HG03064 (cell line): ENCODE measurements at regions not wholly inside any gene's neighbourhood (a gene's known extent, or its start where the extent isn't known, plus 50 kb on each side); places are given as distances from the start of the nearest gene placed in this dataset.

ENCODE experiments used
- ATAC-seq: cut with Tn5 transposase; IDR thresholded peaks from one replicate; pipeline ENCODE4 v1.9.1; 2021; ENCODE audit warnings: low read depth; ENCODE audit not compliant: unreplicated experiment

DNA sequence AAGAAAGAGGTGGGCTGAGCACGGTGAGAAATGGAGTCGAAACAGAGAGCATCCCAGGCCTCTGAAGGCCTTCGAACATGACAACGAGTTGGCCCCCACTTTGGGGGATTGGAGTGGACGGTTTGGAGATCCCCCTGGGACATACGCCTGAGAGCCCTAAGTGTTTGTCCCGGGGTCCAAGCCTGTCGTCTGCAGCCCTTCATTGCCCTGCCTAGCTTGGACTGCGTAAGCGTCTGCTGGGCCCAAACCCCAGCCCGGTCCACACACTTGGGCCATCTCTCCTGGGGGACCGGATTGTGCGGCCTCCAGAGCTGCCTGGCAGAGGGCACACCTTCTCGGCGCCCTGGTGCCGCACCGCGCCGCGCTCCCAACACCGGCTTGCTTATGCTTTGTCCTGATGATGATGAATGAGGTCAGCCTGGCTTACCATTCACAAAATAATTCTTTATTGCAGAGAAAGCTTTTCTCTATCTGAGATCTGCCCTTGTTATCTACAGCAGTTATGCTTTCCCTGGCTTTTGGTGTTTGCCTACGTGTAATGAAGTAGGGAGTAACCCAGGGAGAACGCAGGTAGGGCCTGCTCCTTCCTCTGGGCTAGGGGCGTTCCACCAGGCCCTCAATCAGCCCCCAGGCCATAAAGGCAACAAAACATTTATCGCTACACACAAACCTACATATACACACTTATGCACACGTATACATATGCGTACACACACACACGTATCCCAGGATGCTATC lies 85.9 kb upstream of the PPARA start:
- no peak for ATAC-seq

DNA sequence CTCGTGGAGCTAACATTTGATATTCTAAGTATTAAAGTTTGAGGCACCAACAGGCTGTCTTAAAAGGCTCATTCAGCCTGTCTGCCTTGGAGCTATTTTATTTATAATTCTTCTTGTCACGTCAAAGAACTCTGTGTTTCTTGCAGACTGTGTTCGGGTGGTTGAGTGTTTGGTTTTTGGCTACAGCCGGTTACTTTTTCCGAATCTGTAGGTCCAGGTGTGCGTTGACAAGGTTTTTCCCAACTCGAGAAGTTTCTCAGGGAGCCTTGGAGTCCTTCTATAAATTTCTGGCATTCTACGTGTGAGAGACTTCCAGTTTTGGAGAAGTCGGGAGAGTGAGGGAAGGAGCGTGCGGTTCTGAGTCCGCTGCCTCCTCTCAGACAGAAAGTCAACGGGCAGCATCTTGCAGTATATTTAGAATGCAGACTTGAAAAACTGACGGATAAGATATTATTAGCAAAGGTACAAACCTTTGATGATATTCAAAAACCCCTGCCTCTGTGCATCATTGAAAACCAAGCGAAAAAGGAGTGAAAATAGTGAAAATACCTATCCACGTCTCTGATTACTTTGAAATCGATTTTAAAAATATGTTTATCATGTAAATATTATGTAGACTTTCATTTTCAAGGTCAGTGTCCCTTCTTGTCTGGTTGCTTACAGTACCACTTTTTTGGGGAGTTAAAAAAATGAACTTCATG lies 85.2 kb upstream of the PPARA start:
- no peak for ATAC-seq

GRCh38 chr22:46065691-46066454 lies 84.5 kb upstream of the PPARA start:
- ATAC-seq: no peak

DNA sequence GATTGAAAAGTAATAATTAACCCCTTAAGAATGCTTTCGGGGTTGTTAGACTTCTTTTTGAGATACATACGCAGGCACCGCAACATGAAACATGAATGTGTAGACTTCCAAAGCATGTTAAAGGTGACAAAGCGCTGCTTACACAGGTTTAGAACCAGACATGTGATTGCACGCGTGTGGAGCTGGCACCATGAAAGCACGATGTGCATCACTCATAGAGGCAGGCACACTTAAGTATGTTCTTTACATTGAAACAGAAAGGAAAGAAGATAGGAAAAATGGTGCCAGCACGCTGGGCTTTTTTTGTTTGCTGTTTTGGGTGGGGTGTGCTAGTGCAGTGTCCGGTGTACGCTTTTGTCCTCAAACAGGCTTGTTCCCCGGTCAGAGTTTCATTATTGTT lies 83.6 kb upstream of the PPARA start:
- no peak for ATAC-seq

DNA sequence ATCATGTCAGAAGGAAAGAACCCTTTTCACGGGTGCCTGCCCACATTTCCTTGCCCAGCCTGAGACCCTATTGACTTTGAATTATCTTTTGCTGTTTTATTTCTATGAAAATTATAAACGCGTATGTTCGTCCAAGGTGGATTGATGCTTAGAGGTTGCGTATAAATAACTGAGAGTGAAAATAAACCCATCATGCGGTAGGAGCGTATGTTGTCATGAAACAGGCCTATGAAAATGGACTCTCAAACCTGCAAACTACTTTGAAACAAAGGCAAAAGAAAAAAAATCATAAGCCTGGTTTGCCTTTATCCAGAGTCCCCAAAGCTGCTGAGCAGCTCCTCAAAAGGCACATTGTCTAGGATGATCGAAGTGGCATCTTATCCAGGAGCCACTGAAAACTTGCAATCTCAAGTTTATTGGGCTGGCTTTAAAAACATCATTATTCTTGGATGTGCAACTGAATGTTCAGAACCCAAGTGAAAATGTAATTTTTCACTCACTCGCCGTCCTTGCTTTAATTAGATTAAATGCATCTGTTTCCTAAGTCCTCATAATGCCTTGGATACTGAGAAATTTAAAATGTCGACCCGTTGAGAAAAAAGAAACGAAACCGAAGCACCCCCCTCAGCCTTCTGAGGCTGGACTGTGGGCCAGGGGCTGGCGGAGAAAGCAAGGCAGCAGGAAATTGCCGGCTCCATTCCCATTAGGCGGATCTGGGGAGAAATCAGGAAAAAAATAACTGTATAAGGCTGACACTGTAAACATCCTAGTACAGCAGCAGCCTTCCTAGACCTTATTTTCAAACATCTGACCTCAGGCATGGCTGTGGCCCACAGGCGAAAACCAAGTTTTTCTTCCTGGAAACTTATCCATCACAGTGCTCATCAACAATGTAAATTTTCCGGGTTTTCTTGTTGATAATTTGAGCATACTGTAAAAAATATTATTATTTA lies 82.9 kb upstream of the PPARA start:
- no peak for ATAC-seq

DNA sequence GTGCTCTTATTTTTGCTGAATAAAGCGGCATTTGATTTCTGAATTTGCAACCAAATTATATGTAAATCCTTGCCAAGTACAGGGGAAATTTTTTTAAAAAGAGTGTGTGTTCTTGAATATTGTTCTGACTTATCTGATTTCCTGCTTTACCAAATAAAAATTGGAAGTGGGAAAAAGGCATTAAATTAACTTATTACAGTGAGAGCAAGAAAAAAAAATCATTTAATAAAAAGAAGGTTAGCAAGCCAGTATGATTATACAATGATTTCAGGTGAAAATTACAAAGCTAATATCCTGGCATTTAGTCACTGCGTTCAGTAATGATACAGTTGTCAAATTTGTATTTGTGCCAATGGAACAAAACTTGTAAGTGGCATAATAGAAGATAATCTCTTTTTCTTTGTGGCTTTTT lies 82.1 kb upstream of the PPARA start:
- ATAC-seq: no peak

GRCh38 chr22:46068593-46069491 lies 81.5 kb upstream of the PPARA start:
- no peak for ATAC-seq

DNA sequence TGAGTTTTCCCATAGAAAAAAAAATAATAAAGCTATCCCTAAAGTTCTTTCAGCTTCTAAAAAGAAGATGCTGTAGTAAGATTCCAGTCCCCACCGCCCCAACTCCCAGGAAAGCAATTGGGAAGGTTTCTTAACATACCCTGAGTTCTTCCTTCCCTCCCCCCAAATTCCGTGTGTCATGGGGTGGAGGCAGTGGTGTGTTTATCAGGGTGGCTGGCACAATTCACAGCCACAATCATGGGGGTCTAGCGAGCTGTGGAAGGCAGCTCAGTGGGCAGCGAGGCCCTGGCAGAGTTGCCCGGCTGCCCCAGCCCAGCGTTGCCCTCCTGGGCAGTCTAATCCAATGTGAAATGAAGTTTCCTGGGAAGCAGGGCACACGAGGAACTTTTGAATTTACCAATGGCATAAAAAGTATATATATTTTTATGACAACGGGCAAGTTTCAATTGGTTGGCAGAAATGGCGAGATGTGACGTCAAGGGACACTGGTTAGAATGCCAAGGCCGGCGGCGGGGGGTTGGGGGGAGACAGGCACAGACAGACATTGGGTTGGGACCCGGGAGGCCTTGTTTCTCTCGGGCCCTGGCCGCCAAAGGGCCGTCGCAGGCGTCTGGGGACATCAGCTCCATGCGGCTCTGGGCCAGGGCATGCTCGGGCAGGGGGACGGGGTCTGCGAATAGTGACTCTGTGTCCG lies 80.7 kb upstream of the PPARA start:
- ATAC-seq: no peak

DNA sequence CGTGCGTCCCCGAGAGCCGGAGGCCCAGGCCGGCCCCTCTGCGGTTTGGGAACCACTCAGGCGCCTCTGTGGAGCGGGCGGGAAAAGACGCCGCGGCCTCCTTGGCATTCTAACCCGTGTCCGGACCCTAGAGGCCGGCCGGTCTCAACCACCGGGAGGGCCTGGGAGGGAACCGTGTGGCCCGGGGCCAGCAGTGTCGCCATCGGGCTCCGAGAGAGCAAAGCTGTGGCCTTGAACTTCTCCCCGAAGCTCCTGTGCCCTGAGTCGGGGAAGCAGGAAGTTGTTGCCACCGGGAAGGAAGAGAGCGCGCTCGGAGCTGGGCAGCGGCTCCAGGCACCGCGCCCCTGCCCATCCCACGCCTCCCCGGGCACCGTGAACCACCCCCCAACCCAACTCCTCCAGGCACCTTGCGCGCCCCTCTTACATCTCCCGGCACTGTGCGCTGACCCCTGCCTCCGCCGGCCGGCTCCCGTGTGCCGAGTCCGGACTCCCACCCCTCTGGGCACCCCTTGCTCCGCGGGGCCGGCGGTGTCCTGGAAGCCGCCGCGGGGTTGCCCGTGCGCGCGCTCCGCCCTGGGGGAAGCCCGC lies 80.0 kb upstream of the PPARA start:
- no peak for ATAC-seq

DNA sequence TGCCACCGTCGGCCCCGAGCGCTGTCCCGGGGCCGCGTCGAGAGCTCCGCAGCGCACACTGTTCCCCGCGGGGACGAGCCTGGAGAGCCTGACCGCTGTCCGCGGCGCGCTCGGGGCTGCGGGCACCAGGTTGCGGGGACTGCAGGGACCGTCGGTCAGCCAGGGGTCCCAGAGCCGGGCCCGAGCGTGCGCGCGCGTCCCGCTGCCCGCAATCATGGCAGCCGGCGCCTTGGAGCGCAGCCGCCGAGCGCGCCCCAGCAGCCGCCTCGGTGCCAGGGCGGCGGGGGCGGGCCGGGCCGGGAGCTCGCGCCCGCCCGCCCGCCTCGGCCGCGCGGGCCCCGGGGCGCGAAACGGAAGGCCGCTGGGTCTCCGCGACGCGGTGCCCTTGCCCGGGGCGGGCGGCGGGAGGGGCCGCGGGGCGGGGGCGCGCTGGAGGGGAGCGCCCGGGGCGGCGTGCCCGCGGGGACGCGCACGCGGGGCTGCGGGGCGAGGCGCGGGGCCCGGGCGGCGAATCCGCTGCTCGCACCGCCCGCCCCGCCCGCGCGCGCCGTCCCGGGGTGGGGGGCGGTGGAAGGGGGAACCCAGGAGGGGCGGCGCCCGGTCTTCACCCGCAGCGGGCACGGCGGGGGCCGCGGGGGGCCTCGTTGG lies 79.4 kb upstream of the PPARA start:
- ATAC-seq: no peak

DNA sequence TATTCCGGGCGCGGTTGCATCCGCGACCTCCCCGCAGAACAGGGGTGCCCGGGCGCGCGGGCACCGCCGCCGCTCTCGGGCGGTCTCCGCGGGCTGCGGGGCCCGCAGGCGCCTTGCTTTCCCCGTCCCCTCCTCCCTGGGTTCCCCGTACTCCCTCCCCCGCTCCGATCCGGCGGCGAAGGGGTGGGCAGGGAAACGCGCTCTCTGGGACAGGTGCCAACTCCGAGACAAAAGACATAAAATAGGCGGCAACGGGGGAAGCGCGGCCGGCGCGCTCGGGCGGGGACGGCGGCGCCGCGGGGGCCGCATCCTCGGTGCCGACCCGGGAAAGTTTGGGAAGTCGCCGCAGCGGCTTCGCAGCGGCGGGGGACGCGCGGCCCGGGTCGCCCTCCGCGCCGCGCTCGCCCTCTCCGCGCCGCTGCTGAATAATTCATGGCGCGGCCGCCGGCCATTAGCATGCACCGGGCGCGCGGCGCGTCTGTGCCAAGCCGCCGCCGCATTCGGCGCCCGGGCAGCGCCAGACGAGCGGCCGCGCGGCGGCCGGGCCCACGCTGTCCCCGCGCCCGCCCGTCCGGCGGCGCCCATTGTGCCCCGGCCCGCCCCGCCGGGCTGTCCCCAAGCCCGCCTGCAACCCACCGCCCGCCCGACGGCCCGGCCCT lies 78.7 kb upstream of the PPARA start:
- ATAC-seq: no peak

DNA sequence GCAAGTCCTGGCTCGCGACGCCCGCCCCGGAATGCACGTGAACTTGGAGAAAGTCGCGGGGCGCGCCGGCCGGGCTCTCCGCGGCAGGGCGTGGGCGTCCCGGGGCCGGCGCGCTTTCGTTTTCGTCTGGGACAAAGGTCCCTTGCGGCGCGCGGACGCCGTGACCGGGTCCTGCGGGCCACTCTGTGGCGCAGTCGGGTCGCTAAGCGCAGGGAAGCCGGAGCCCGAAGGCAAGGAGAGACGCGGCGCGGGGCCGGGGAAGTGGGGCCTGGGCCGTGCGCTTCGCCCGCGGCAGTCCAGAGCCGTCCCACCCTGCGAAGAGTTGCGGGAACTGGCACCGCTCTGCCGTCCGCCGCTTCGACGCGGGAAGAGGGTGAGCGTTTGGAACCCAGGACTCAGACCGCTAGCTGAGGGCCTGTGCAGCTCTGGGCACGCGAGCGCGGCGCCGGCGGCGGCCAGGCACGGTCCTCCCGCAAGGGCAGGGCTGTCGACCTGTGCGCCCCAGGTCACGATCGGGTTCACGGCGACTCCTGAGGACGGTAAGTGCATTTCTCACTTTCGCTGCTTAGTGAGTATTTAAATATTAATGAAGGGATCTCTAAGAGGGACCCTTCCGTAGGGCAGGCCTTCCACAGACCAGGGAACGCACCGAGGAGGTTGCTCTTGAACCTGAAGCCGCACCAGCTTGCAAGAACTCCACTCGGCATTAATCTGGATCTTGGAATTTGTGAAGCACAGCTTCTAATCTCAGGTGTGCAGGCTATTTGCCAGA lies 78.0 kb upstream of the PPARA start:
- ATAC-seq: no peak

- ATAC-seq: no peak
Observed at GRCh38 chr22:46072981-46073682, 77.2 kb upstream of the PPARA start.

- no peak for ATAC-seq
Observed at GRCh38 chr22:46073683-46074504, 76.4 kb upstream of the PPARA start.
